Vagina (tissue), 2 donors: ENCODE measurements at regions not wholly inside any gene's neighbourhood (a gene's known extent, or its start where the extent isn't known, plus 50 kb on each side); places are given as distances from the start of the nearest gene placed in this dataset.

Experiments
- DNase-seq, 2 donors: peaks; one replicate each; pipeline ENCODE4 v3.0.0-alpha.2; 2017; ENCODE audit errors: extremely low spot score in 2 of 2
- H3K27ac ChIP-seq: fragments of 200-600 bp; sonication (generic); one replicate; pipeline ENCODE4 v1.5.1; 2019
- H3K27me3 ChIP-seq: fragments of 200-600 bp; sonication (generic); one replicate; pipeline ENCODE4 v1.5.1; 2019
- H3K36me3 ChIP-seq, 2 donors: fragments of 200-600 bp; sonication (generic); one replicate each; pipeline ENCODE4 v1.5.1; 2017 to 2019
- H3K4me1 ChIP-seq: fragments of 200-600 bp; sonication (generic); one replicate; pipeline ENCODE4 v1.5.1; 2019
- H3K4me3 ChIP-seq, 2 donors: fragments of 200-600 bp; sonication (generic); 1 replicate in 1 of 2; 2 replicates in 1 of 2; pipeline ENCODE4 v1.5.1; 2016 to 2019
- H3K9me3 ChIP-seq: fragments of 200-600 bp; sonication (generic); one replicate; pipeline ENCODE4 v1.5.1; 2019
- CTCF ChIP-seq, 3 experiments: fragments of 450-650 bp in 2 of 3; fragments of 200-600 bp in 1 of 3; sonication (generic) in 1 of 3; IDR thresholded peaks; one replicate each; pipeline ENCODE4 v1.5.1; 2017 to 2019; ENCODE audit warnings: antibody characterized with exemption in 3 of 3, mild to moderate bottlenecking in 2 of 3, moderate library complexity in 2 of 3
- POLR2A ChIP-seq, 2 donors: fragments of 450-650 bp; IDR thresholded peaks; one replicate each; pipeline ENCODE4 v1.6.1; 2017; ENCODE audit warnings: antibody characterized with exemption in 2 of 2, mild to moderate bottlenecking in 2 of 2, moderate library complexity in 2 of 2
- POLR2AphosphoS5 ChIP-seq, 2 donors: sonication (generic); formaldehyde crosslinking; IDR thresholded peaks; one replicate each; pipeline ENCODE4 v1.9.0; 2017; ENCODE audit warnings: antibody characterized with exemption in 2 of 2, mild to moderate bottlenecking in 2 of 2, low read depth in 1 of 2; ENCODE audit not compliant: insufficient read depth in 1 of 2
- intact Hi-C: fragments of 100-400 bp; cut with DNase I; formaldehyde crosslinking; loops from one replicate; pipeline ENCODE4 v1.15.1; 2023

- no peak for TF ChIP-seq CTCF (IDR thresholded peaks at IDR 0.05)
- TF ChIP-seq POLR2AphosphoS5 (IDR thresholded peaks at IDR 0.05; ENCODE audit: insufficient read depth in 1 of 2, low read depth in 1 of 2), result no peak
- TF ChIP-seq POLR2A (IDR thresholded peaks at IDR 0.05), result no peak
Measured at GRCh38 chr4:124529131-124529530, 183.4 kb downstream of the ANKRD50 start.

GRCh38 chr4:124530464-124531077 lies 182.0 kb downstream of the ANKRD50 start:
- no peak for DNase-seq
- Histone ChIP-seq H3K36me3 (no peaks in the 10 kb centered on the region), H3K4me3 (no peak overlapping the region), H3K9me3 (no peaks in the 10 kb centered on the region), H3K27ac (no peak overlapping the region), H3K4me1 (no peaks in the 10 kb centered on the region), H3K27me3 (no peaks in the 10 kb centered on the region)
- intact Hi-C loops, result no loop called here
- TF ChIP-seq CTCF (IDR thresholded peaks at IDR 0.05), result no peak
- TF ChIP-seq POLR2AphosphoS5 (IDR thresholded peaks at IDR 0.05; ENCODE audit: insufficient read depth in 1 of 2, low read depth in 1 of 2), result no peak
- TF ChIP-seq POLR2A (IDR thresholded peaks at IDR 0.05), result no peak

More at GRCh38 chr4:124529131-124529530, 183.4 kb downstream of the ANKRD50 start:
- Histone ChIP-seq H3K36me3 (no peaks in the 10 kb centered on the region), H3K27ac (no peak overlapping the region), H3K4me3 (no peak overlapping the region), H3K27me3 (no peaks in the 10 kb centered on the region), H3K9me3 (no peaks in the 10 kb centered on the region), H3K4me1 (no peaks in the 10 kb centered on the region)
- intact Hi-C loops, result no loop called here
- DNase-seq, result no peak

GRCh38 chr4:124534131-124534530 lies 178.4 kb downstream of the ANKRD50 start:
- TF ChIP-seq POLR2A (IDR thresholded peaks at IDR 0.05) (no peak), CTCF (IDR thresholded peaks at IDR 0.05) (no peak), POLR2AphosphoS5 (IDR thresholded peaks at IDR 0.05; ENCODE audit: insufficient read depth in 1 of 2, low read depth in 1 of 2) (no peak)
- no peaks in the 10 kb centered on the region for H3K9me3 ChIP-seq
- no peak overlapping the region for H3K27ac ChIP-seq
- H3K36me3 ChIP-seq, result no peaks in the 10 kb centered on the region
- intact Hi-C loops, result no loop called here
- H3K4me3 ChIP-seq, result no peak overlapping the region
- no peaks in the 10 kb centered on the region for H3K4me1 ChIP-seq
- H3K27me3 ChIP-seq, result no peaks in the 10 kb centered on the region
- DNase-seq, result no peak

GRCh38 chr4:124535003-124535402 lies 177.5 kb downstream of the ANKRD50 start:
- Histone ChIP-seq H3K27me3 (no peaks in the 10 kb centered on the region), H3K36me3 (no peaks in the 10 kb centered on the region), H3K4me1 (no peaks in the 10 kb centered on the region), H3K27ac (no peak overlapping the region), H3K9me3 (no peaks in the 10 kb centered on the region), H3K4me3 (no peak overlapping the region)
- intact Hi-C loops, result no loop called here
- TF ChIP-seq POLR2AphosphoS5 (IDR thresholded peaks at IDR 0.05; ENCODE audit: insufficient read depth in 1 of 2, low read depth in 1 of 2) (no peak), POLR2A (IDR thresholded peaks at IDR 0.05) (no peak), CTCF (IDR thresholded peaks at IDR 0.05) (no peak)
- no peak for DNase-seq

- H3K27ac ChIP-seq, result no peak overlapping the region
- no peak for DNase-seq
- H3K9me3 ChIP-seq, result no peaks in the 10 kb centered on the region
- no peaks in the 10 kb centered on the region for H3K36me3 ChIP-seq
- intact Hi-C loops, result no loop called here
- no peaks in the 10 kb centered on the region for H3K27me3 ChIP-seq
- TF ChIP-seq CTCF (IDR thresholded peaks at IDR 0.05), result no peak
- TF ChIP-seq POLR2A (IDR thresholded peaks at IDR 0.05), result no peak
- no peak for TF ChIP-seq POLR2AphosphoS5 (IDR thresholded peaks at IDR 0.05; ENCODE audit: insufficient read depth in 1 of 2, low read depth in 1 of 2)
- H3K4me1 ChIP-seq, result no peaks in the 10 kb centered on the region
- H3K4me3 ChIP-seq, result no peak overlapping the region
Measured at GRCh38 chr4:124536946-124537345, 175.6 kb downstream of the ANKRD50 start.
